ENCODE measurements at regions not wholly inside any gene's neighbourhood (a gene's known extent, or its start where the extent isn't known, plus 50 kb on each side); places are given as distances from the start of the nearest gene placed in this dataset.
A peak's percentile ranks its signal among the peaks of the same experiment; 100 is the strongest.
"Not testable (repeated sequence)": the region's sequence is repeated elsewhere in the genome, so short reads cannot be mapped to it uniquely, and the experiment has no call there.

GRCh38 chrX:36897690-36898089 is 110.5 kb upstream of the FAM47C start:
- Histone ChIP-seq H3K4me3 (ENCODE audit: low read depth, low read length, poor library complexity, severe bottlenecking) (no peak overlapping the region), H3K27ac (ENCODE audit: low read depth, low read length, poor library complexity, severe bottlenecking) (no peak overlapping the region), H3K4me1 (ENCODE audit: insufficient read depth, low read length, poor library complexity, severe bottlenecking) (no peaks in the 10 kb centered on the region), H3K36me3 (ENCODE audit: insufficient read depth, low read length, poor library complexity, severe bottlenecking) (no peaks in the 10 kb centered on the region), H3K9me3 (ENCODE audit: low read depth, low read length, poor library complexity, severe bottlenecking) (no peaks in the 10 kb centered on the region), H3K27me3 (replicated peaks; ENCODE audit: insufficient read depth, low read depth, low read length, poor library complexity) (no peaks in the 10 kb centered on the region)
- DNase-seq (ENCODE audit: low spot score): no peak
- POLR2A ChIA-PET (ENCODE audit: low non-redundant PET): no interaction called here
- no TSS peak for BruUV-seq (replicated peaks)
- TF ChIP-seq EZH2 (IDR thresholded peaks at IDR 0.05; ENCODE audit: borderline replicate concordance, low read depth, low read length, poor library complexity, severe bottlenecking) (no peak), CTCF (conservative IDR thresholded peaks at IDR 0.05; ENCODE audit: low read depth, low read length) (no peak)
- intact Hi-C loops (cut with micrococcal nuclease; ENCODE audit: unreplicated experiment): loop anchor here (1.0 to 10.0 kb wide), 3 partner anchors 416 to 1513 kb away; no protein-coding TSS in a partner anchor
- CTCF ChIA-PET: no interaction called here

- ChIA-PET POLR2A (ENCODE audit: low non-redundant PET) (no interaction called here), CTCF (no interaction called here)
- H3K27me3 ChIP-seq (replicated peaks; ENCODE audit: insufficient read depth, low read depth, low read length, poor library complexity): no peaks in the 10 kb centered on the region
- TF ChIP-seq CTCF (conservative IDR thresholded peaks at IDR 0.05; ENCODE audit: low read depth, low read length): peak; percentile 87
- TF ChIP-seq EZH2 (IDR thresholded peaks at IDR 0.05; ENCODE audit: borderline replicate concordance, low read depth, low read length, poor library complexity, severe bottlenecking): no peak
- intact Hi-C loops (cut with micrococcal nuclease; ENCODE audit: unreplicated experiment): loop anchor here (1.0 to 10.0 kb wide), 3 partner anchors 417 to 1514 kb away; no protein-coding TSS in a partner anchor
- DNase-seq (ENCODE audit: low spot score): peak; percentile 65
- H3K36me3 ChIP-seq (ENCODE audit: insufficient read depth, low read length, poor library complexity, severe bottlenecking): no peaks in the 10 kb centered on the region
- H3K9me3 ChIP-seq (ENCODE audit: low read depth, low read length, poor library complexity, severe bottlenecking): no peaks in the 10 kb centered on the region
- no peak overlapping the region for H3K27ac ChIP-seq (ENCODE audit: low read depth, low read length, poor library complexity, severe bottlenecking)
- BruUV-seq (replicated peaks): no TSS peak
- no peak overlapping the region for H3K4me3 ChIP-seq (ENCODE audit: low read depth, low read length, poor library complexity, severe bottlenecking)
- no peaks in the 10 kb centered on the region for H3K4me1 ChIP-seq (ENCODE audit: insufficient read depth, low read length, poor library complexity, severe bottlenecking)
Observed at GRCh38 chrX:36898301-36898700, 109.9 kb upstream of the FAM47C start.

GRCh38 chrX:36904561-36904960 is 103.6 kb upstream of the FAM47C start:
- intact Hi-C loops (cut with micrococcal nuclease; ENCODE audit: unreplicated experiment): loop anchor here (10.0 kb wide), 1 partner anchor 1990 kb away; no protein-coding TSS in a partner anchor
- H3K27me3 ChIP-seq (replicated peaks; ENCODE audit: insufficient read depth, low read depth, low read length, poor library complexity); POLR2A ChIA-PET (ENCODE audit: low non-redundant PET); DNase-seq (ENCODE audit: low spot score); H3K27ac ChIP-seq (ENCODE audit: low read depth, low read length, poor library complexity, severe bottlenecking); H3K4me1 ChIP-seq (ENCODE audit: insufficient read depth, low read length, poor library complexity, severe bottlenecking); BruUV-seq (replicated peaks); CTCF ChIA-PET; H3K9me3 ChIP-seq (ENCODE audit: low read depth, low read length, poor library complexity, severe bottlenecking); H3K4me3 ChIP-seq (ENCODE audit: low read depth, low read length, poor library complexity, severe bottlenecking); H3K36me3 ChIP-seq (ENCODE audit: insufficient read depth, low read length, poor library complexity, severe bottlenecking): not testable (repeated sequence)

Data from A673 (cell line).